ENCODE measurements at regions not wholly inside any gene's neighbourhood (a gene's known extent, or its start where the extent isn't known, plus 50 kb on each side); places are given as distances from the start of the nearest gene placed in this dataset.

- TF ChIP-seq, protein P1, sequence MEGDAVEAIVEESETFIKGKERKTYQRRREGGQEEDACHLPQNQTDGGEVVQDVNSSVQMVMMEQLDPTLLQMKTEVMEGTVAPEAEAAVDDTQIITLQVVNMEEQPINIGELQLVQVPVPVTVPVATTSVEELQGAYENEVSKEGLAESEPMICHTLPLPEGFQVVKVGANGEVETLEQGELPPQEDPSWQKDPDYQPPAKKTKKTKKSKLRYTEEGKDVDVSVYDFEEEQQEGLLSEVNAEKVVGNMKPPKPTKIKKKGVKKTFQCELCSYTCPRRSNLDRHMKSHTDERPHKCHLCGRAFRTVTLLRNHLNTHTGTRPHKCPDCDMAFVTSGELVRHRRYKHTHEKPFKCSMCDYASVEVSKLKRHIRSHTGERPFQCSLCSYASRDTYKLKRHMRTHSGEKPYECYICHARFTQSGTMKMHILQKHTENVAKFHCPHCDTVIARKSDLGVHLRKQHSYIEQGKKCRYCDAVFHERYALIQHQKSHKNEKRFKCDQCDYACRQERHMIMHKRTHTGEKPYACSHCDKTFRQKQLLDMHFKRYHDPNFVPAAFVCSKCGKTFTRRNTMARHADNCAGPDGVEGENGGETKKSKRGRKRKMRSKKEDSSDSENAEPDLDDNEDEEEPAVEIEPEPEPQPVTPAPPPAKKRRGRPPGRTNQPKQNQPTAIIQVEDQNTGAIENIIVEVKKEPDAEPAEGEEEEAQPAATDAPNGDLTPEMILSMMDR (IDR thresholded peaks at IDR 0.05), result no peak
- no peak for TF ChIP-seq POLR2A (IDR thresholded peaks at IDR 0.05)
Observed at GRCh38 chr18:60117321-60117720, 217.5 kb downstream of the PMAIP1 start.

All from testis (tissue), 2 donors.